Hepatocyte (in vitro differentiated cells): ENCODE measurements at regions not wholly inside any gene's neighbourhood (a gene's known extent, or its start where the extent isn't known, plus 50 kb on each side); places are given as distances from the start of the nearest gene placed in this dataset.

ENCODE experiments used
- EZH2 ChIP-seq: fragments of 200-600 bp; sonication (generic); IDR thresholded peaks from 2 replicates; pipeline ENCODE4 v1.6.1; 2016; ENCODE audit warnings: antibody characterized with exemption, mild to moderate bottlenecking, borderline replicate concordance
- EZH2phosphoT487 ChIP-seq: fragments of 200-600 bp; sonication (generic); IDR thresholded peaks from one replicate; pipeline ENCODE4 v1.6.1; 2018; ENCODE audit warnings: antibody characterized with exemption, mild to moderate bottlenecking, low read depth, moderate library complexity; ENCODE audit not compliant: unreplicated experiment, severe bottlenecking
- TF ChIP-seq, protein P1 (sequence below): fragments of 200-600 bp; sonication (generic); IDR thresholded peaks from 2 replicates; pipeline ENCODE4 v1.5.1; 2016; ENCODE audit warnings: antibody characterized with exemption, mild to moderate bottlenecking; ENCODE audit not compliant: poor library complexity

DNA sequence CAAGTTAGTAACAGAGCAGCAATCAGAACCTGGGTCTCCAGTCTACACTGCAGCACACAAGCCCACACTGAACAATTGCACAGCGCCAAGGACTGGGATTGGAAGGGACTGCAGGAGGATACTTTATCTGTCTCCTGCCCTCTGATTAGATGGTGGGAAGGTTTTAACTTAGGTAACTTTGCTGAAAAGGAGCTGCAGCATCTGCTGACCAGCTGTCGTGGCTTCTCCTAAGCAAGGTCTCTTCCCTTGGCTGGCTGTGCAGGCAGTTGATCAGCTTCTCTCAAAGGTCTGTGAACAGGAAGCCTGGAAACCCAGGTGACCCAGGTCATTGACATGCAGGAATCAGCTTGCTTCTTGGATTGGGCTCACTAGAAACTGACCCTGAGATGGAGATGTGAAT, 82.4 kb downstream of the ISX start:
- TF ChIP-seq, protein P1, sequence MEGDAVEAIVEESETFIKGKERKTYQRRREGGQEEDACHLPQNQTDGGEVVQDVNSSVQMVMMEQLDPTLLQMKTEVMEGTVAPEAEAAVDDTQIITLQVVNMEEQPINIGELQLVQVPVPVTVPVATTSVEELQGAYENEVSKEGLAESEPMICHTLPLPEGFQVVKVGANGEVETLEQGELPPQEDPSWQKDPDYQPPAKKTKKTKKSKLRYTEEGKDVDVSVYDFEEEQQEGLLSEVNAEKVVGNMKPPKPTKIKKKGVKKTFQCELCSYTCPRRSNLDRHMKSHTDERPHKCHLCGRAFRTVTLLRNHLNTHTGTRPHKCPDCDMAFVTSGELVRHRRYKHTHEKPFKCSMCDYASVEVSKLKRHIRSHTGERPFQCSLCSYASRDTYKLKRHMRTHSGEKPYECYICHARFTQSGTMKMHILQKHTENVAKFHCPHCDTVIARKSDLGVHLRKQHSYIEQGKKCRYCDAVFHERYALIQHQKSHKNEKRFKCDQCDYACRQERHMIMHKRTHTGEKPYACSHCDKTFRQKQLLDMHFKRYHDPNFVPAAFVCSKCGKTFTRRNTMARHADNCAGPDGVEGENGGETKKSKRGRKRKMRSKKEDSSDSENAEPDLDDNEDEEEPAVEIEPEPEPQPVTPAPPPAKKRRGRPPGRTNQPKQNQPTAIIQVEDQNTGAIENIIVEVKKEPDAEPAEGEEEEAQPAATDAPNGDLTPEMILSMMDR = no peak
- no peak for TF ChIP-seq EZH2phosphoT487
- no peak for TF ChIP-seq EZH2
